ENCODE measurements at regions not wholly inside any gene's neighbourhood (a gene's known extent, or its start where the extent isn't known, plus 50 kb on each side); places are given as distances from the start of the nearest gene placed in this dataset.

DNA sequence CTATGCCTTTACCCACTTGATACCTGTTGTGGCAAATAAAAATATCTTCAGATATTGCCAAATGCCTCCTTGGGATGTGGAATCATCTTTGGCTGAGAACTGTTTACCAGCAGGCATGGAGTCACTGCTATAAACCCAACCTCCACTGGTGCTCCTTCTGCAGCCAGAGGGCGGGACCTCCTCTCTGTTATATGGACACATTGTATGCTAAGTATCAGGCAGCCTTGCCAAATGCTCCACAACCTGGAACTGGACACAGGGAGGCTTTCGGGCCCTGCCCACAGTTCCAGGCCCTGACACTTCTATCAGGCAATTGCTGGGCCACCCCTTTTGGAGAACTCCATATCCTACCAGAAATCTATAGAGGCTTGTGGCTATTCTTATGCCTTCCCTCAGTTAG is 201.0 kb downstream of the TMX1 start:
- Histone ChIP-seq H3K4me1 (ENCODE audit: control insufficient read depth, insufficient read depth, low read length) (no peaks in the 10 kb centered on the region), H3K27me3 (ENCODE audit: control insufficient read depth, insufficient read depth, low read length, poor library complexity, severe bottlenecking) (no peaks in the 10 kb centered on the region), H3K4me3 (ENCODE audit: insufficient read depth, low read depth, low read length) (no peak overlapping the region), H3K27ac (ENCODE audit: insufficient read depth, low read depth, low read length, poor library complexity, severe bottlenecking) (no peak overlapping the region), H3K36me3 (ENCODE audit: control insufficient read depth, insufficient read depth, low read length) (no peaks in the 10 kb centered on the region), H3K9me3 (ENCODE audit: control insufficient read depth, low read length) (no peaks in the 10 kb centered on the region)
- WGBS, 2 experiments = 96 to 97% methylated on average over 2 of the region's 2 CpGs

DNA sequence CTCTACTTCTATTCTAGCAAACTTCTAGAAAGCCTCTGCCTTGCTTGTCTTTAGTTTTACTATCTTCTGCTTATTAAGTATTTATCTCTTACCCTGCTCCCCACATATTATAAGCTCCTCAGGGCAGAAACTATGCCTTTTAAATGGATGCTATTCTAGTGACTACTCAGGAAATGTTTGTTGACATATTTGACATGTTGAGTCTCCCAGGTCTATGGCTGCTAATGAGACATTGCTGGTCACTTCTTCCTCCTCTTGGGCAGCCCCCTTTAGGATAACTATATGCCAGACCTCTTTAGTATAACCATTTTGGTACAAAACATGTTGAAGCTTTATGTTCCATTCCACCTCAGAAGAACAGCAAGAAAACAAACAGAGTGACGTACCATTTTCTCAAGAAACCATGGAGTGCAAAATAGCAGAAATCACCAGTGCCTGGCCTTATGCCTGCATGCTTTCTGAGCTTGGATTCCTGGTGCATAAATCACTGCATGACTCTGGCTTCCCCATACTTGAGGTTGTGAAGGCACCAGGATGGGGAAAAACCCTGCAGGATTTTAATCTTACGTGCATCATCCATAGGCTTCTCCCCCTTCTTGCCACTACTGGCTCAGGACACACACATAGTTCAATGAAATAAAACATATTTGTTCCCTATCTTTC is 202.6 kb downstream of the TMX1 start:
- Histone ChIP-seq H3K27me3 (ENCODE audit: control insufficient read depth, insufficient read depth, low read length, poor library complexity, severe bottlenecking) (no peaks in the 10 kb centered on the region), H3K36me3 (ENCODE audit: control insufficient read depth, insufficient read depth, low read length) (no peaks in the 10 kb centered on the region), H3K27ac (ENCODE audit: insufficient read depth, low read depth, low read length, poor library complexity, severe bottlenecking) (no peak overlapping the region), H3K4me1 (ENCODE audit: control insufficient read depth, insufficient read depth, low read length) (no peaks in the 10 kb centered on the region), H3K9me3 (ENCODE audit: control insufficient read depth, low read length) (no peaks in the 10 kb centered on the region), H3K4me3 (ENCODE audit: insufficient read depth, low read depth, low read length) (no peak overlapping the region)
- WGBS, 2 experiments = 66 to 73% methylated on average over 2 of the region's 2 CpGs

GRCh38 chr14:51443195-51444018 is 203.4 kb downstream of the TMX1 start:
- Histone ChIP-seq H3K36me3 (ENCODE audit: control insufficient read depth, insufficient read depth, low read length) (no peaks in the 10 kb centered on the region), H3K9me3 (ENCODE audit: control insufficient read depth, low read length) (no peaks in the 10 kb centered on the region), H3K27ac (ENCODE audit: insufficient read depth, low read depth, low read length, poor library complexity, severe bottlenecking) (no peak overlapping the region), H3K4me1 (ENCODE audit: control insufficient read depth, insufficient read depth, low read length) (no peaks in the 10 kb centered on the region), H3K4me3 (ENCODE audit: insufficient read depth, low read depth, low read length) (no peak overlapping the region), H3K27me3 (ENCODE audit: control insufficient read depth, insufficient read depth, low read length, poor library complexity, severe bottlenecking) (no peaks in the 10 kb centered on the region)
- 77 to 85% methylated on average over 5 of the region's 5 CpGs for WGBS, 2 experiments

DNA sequence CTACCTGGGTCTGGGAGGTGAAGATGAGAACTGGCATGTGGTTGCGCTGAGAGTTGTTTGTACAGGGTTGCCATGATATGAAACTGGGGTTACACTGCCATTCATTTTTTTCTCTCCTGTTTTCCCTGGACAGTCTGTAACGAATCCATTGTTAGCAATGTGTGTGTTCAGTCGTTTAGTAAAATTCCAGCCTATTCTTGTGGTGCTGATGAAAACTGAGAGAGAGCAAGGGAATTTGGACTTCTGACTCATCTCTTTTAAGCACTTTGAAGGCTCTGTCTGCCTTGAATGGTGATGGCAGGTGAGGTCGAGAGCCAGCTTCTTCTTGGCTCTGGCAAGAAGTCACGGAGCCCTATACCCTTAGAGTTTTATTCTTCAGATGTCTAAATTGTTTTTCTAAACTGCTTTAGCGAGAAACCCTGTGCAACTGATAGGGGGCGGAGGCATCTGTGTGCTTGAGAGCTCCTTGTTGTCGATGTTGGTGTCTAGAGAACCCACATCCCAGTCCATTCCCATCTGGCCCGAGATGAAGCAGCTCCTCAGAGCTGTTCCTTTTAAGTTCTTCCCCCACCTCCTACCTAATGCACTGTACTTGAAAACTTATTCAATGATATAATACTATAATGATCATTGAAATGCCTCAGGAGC is 204.4 kb downstream of the TMX1 start:
- WGBS, 2 experiments = 95 to 96% methylated on average over 9 of the region's 9 CpGs
- H3K27me3 ChIP-seq (ENCODE audit: control insufficient read depth, insufficient read depth, low read length, poor library complexity, severe bottlenecking) = no peaks in the 10 kb centered on the region
- H3K4me1 ChIP-seq (ENCODE audit: control insufficient read depth, insufficient read depth, low read length) = no peaks in the 10 kb centered on the region
- H3K9me3 ChIP-seq (ENCODE audit: control insufficient read depth, low read length) = no peaks in the 10 kb centered on the region
- no peak overlapping the region for H3K27ac ChIP-seq (ENCODE audit: insufficient read depth, low read depth, low read length, poor library complexity, severe bottlenecking)
- H3K4me3 ChIP-seq (ENCODE audit: insufficient read depth, low read depth, low read length) = no peak overlapping the region
- no peaks in the 10 kb centered on the region for H3K36me3 ChIP-seq (ENCODE audit: control insufficient read depth, insufficient read depth, low read length)

GRCh38 chr14:51445001-51445390 is 204.9 kb downstream of the TMX1 start:
- H3K9me3 ChIP-seq (ENCODE audit: control insufficient read depth, low read length) = no peaks in the 10 kb centered on the region
- H3K4me1 ChIP-seq (ENCODE audit: control insufficient read depth, insufficient read depth, low read length) = no peaks in the 10 kb centered on the region
- H3K27me3 ChIP-seq (ENCODE audit: control insufficient read depth, insufficient read depth, low read length, poor library complexity, severe bottlenecking) = no peaks in the 10 kb centered on the region
- no peaks in the 10 kb centered on the region for H3K36me3 ChIP-seq (ENCODE audit: control insufficient read depth, insufficient read depth, low read length)
- 76 to 85% methylated on average over 2 to 3 of the region's 3 CpGs for WGBS, 2 experiments
- no peak overlapping the region for H3K27ac ChIP-seq (ENCODE audit: insufficient read depth, low read depth, low read length, poor library complexity, severe bottlenecking)
- no peak overlapping the region for H3K4me3 ChIP-seq (ENCODE audit: insufficient read depth, low read depth, low read length)

- H3K4me3 ChIP-seq (ENCODE audit: insufficient read depth, low read depth, low read length) = no peak overlapping the region
- H3K27me3 ChIP-seq (ENCODE audit: control insufficient read depth, insufficient read depth, low read length, poor library complexity, severe bottlenecking) = no peaks in the 10 kb centered on the region
- no peak overlapping the region for H3K27ac ChIP-seq (ENCODE audit: insufficient read depth, low read depth, low read length, poor library complexity, severe bottlenecking)
- H3K36me3 ChIP-seq (ENCODE audit: control insufficient read depth, insufficient read depth, low read length) = no peaks in the 10 kb centered on the region
- no peaks in the 10 kb centered on the region for H3K4me1 ChIP-seq (ENCODE audit: control insufficient read depth, insufficient read depth, low read length)
- H3K9me3 ChIP-seq (ENCODE audit: control insufficient read depth, low read length) = no peaks in the 10 kb centered on the region
- 91 to 96% methylated on average over 3 of the region's 3 CpGs for WGBS, 2 experiments
Observed at GRCh38 chr14:51446771-51447170, 204.9 kb upstream of the FRMD6 start.

GRCh38 chr14:51447411-51447810 is 204.3 kb upstream of the FRMD6 start:
- Histone ChIP-seq H3K36me3 (ENCODE audit: control insufficient read depth, insufficient read depth, low read length) (no peaks in the 10 kb centered on the region), H3K27ac (ENCODE audit: insufficient read depth, low read depth, low read length, poor library complexity, severe bottlenecking) (no peak overlapping the region), H3K9me3 (ENCODE audit: control insufficient read depth, low read length) (no peaks in the 10 kb centered on the region), H3K4me3 (ENCODE audit: insufficient read depth, low read depth, low read length) (no peak overlapping the region), H3K4me1 (ENCODE audit: control insufficient read depth, insufficient read depth, low read length) (no peaks in the 10 kb centered on the region), H3K27me3 (ENCODE audit: control insufficient read depth, insufficient read depth, low read length, poor library complexity, severe bottlenecking) (no peaks in the 10 kb centered on the region)
- 94 to 96% methylated on average over 4 of the region's 4 CpGs for WGBS, 2 experiments

GRCh38 chr14:51448831-51449670 is 202.7 kb upstream of the FRMD6 start:
- H3K27ac ChIP-seq (ENCODE audit: insufficient read depth, low read depth, low read length, poor library complexity, severe bottlenecking) = no peak overlapping the region
- no peaks in the 10 kb centered on the region for H3K27me3 ChIP-seq (ENCODE audit: control insufficient read depth, insufficient read depth, low read length, poor library complexity, severe bottlenecking)
- no peak overlapping the region for H3K4me3 ChIP-seq (ENCODE audit: insufficient read depth, low read depth, low read length)
- H3K36me3 ChIP-seq (ENCODE audit: control insufficient read depth, insufficient read depth, low read length) = no peaks in the 10 kb centered on the region
- no peaks in the 10 kb centered on the region for H3K9me3 ChIP-seq (ENCODE audit: control insufficient read depth, low read length)
- no peaks in the 10 kb centered on the region for H3K4me1 ChIP-seq (ENCODE audit: control insufficient read depth, insufficient read depth, low read length)
- 90 to 96% methylated on average over 2 of the region's 2 CpGs for WGBS, 2 experiments

DNA sequence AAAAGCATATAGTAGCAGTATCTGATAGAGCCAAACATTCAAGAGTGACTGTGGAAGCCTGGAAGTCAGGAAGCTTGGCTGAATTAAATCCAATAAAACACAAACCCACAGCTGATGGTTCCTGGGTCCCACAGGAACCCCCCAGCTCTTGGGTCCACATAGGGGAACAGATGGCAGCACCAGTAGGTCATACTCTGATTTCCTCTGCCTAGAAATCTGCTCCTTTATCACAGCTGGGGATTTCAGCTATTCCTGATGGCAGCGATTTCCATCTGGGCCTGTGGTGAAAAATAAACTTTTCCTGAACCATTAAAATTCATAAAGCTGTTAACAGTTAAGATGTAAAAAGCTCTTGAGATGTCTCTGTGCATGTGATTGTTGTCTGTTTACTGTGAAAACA is 202.0 kb upstream of the FRMD6 start:
- Histone ChIP-seq H3K36me3 (ENCODE audit: control insufficient read depth, insufficient read depth, low read length) (no peaks in the 10 kb centered on the region), H3K27ac (ENCODE audit: insufficient read depth, low read depth, low read length, poor library complexity, severe bottlenecking) (no peak overlapping the region), H3K4me3 (ENCODE audit: insufficient read depth, low read depth, low read length) (no peak overlapping the region), H3K4me1 (ENCODE audit: control insufficient read depth, insufficient read depth, low read length) (no peaks in the 10 kb centered on the region), H3K27me3 (ENCODE audit: control insufficient read depth, insufficient read depth, low read length, poor library complexity, severe bottlenecking) (no peaks in the 10 kb centered on the region), H3K9me3 (ENCODE audit: control insufficient read depth, low read length) (no peaks in the 10 kb centered on the region)
- 95 to 100% methylated on average over 1 of the region's 1 CpG for WGBS, 2 experiments

All from ectodermal cell (in vitro differentiated cells).